Neural cell (in vitro differentiated cells): ENCODE measurements at regions not wholly inside any gene's neighbourhood (a gene's known extent, or its start where the extent isn't known, plus 50 kb on each side); places are given as distances from the start of the nearest gene placed in this dataset.

Experiments
- H2AFZ ChIP-seq: fragments of 200-600, 300-800 bp; sonication (generic), shearing (Covaris generic); 2 replicates; pipeline ENCODE4 v1.6.0; 2014; ENCODE audit warnings: low read depth, mild to moderate bottlenecking, antibody characterized with exemption, low read length, moderate library complexity
- H3F3A ChIP-seq: fragments of 200-600 bp; shearing (Covaris generic); 2 replicates; pipeline ENCODE4 v1.6.1; 2016; ENCODE audit warnings: mild to moderate bottlenecking, moderate library complexity, mixed read lengths, antibody characterized with exemption, low read length; ENCODE audit not compliant: insufficient read depth, poor library complexity, severe bottlenecking
- H3K27ac ChIP-seq: fragments of 200-600, 300-800 bp; sonication (generic), shearing (Covaris generic); 2 replicates; pipeline ENCODE4 v1.5.1; 2014; ENCODE audit warnings: mild to moderate bottlenecking, low read length, moderate library complexity
- H3K27me3 ChIP-seq: fragments of 300-800, 200-600 bp; sonication (generic), shearing (Covaris generic); 2 replicates; pipeline ENCODE4 v1.6.0; 2014; ENCODE audit warnings: mild to moderate bottlenecking, low read depth, low read length, moderate library complexity; ENCODE audit not compliant: insufficient read depth
- H3K36me3 ChIP-seq: fragments of 300-800, 200-600 bp; sonication (generic), shearing (Covaris generic); 2 replicates; pipeline ENCODE4 v1.5.1; 2014; ENCODE audit warnings: mild to moderate bottlenecking, antibody characterized with exemption, low read length, moderate library complexity; ENCODE audit not compliant: insufficient read depth
- H3K4me2 ChIP-seq: fragments of 300-800, 200-600 bp; sonication (generic), shearing (Covaris generic); 2 replicates; pipeline ENCODE4 v1.6.0; 2014; ENCODE audit warnings: mild to moderate bottlenecking, low read length
- H3K4me3 ChIP-seq: fragments of 300-800, 200-600 bp; sonication (generic), shearing (Covaris generic); 2 replicates; pipeline ENCODE4 v1.5.1; 2014; ENCODE audit warnings: mild to moderate bottlenecking, low read length, moderate library complexity
- H3K79me2 ChIP-seq: fragments of 200-600 bp; shearing (Covaris generic); replicated peaks from 2 replicates; pipeline ENCODE4 v1.6.0; 2014; ENCODE audit warnings: mild to moderate bottlenecking, low read length, moderate library complexity; ENCODE audit not compliant: insufficient read depth
- H3K9ac ChIP-seq: fragments of 300-800, 200-600 bp; sonication (generic), shearing (Covaris generic); 2 replicates; pipeline ENCODE4 v1.6.1; 2016; ENCODE audit warnings: mild to moderate bottlenecking, low read length, mixed read lengths
- H3K9me2 ChIP-seq: fragments of 200-600 bp; shearing (Covaris generic); 2 replicates; pipeline ENCODE4 v1.6.1; 2016; ENCODE audit warnings: mild to moderate bottlenecking, low read length, mixed read lengths; ENCODE audit not compliant: insufficient read depth
- H3K9me3 ChIP-seq: fragments of 200-600, 300-800 bp; sonication (generic), shearing (Covaris generic); 2 replicates; pipeline ENCODE4 v1.6.1; 2016; ENCODE audit warnings: mild to moderate bottlenecking, mixed run types, low read length, moderate library complexity, mixed read lengths
- H4K20me1 ChIP-seq: fragments of 200-600 bp; shearing (Covaris generic); 2 replicates; pipeline ENCODE4 v1.6.1; 2016; ENCODE audit warnings: mild to moderate bottlenecking, mixed run types; ENCODE audit not compliant: insufficient read depth
- EP300 ChIP-seq: fragments of 450-650 bp; conservative IDR thresholded peaks from 2 replicates; pipeline ENCODE4 v1.6.1; 2014; ENCODE audit warnings: antibody characterized with exemption, mild to moderate bottlenecking, moderate library complexity; ENCODE audit not compliant: poor library complexity, severe bottlenecking
- EZH2 ChIP-seq: fragments of 200-600, 300-800 bp; shearing (Covaris generic), sonication (generic); IDR thresholded peaks from 2 replicates; pipeline ENCODE4 v1.6.1; 2014; ENCODE audit warnings: antibody characterized with exemption, low read length, borderline replicate concordance, mild to moderate bottlenecking; ENCODE audit not compliant: insufficient read depth, poor library complexity, severe bottlenecking
- MXI1 ChIP-seq: fragments of 450-650 bp; conservative IDR thresholded peaks from 2 replicates; pipeline ENCODE4 v1.6.1; 2014; ENCODE audit warnings: antibody characterized with exemption, mild to moderate bottlenecking; ENCODE audit not compliant: poor library complexity, severe bottlenecking
- POLR2AphosphoS5 ChIP-seq: IDR thresholded peaks from 2 replicates; pipeline ENCODE4 v1.6.1; 2012
- RAD21 ChIP-seq: fragments of 450-650 bp; conservative IDR thresholded peaks from 2 replicates; pipeline ENCODE4 v1.6.1; 2014; ENCODE audit warnings: antibody characterized with exemption, mild to moderate bottlenecking, moderate library complexity
- SMC3 ChIP-seq: fragments of 450-650 bp; conservative IDR thresholded peaks from 2 replicates; pipeline ENCODE4 v1.6.1; 2014; ENCODE audit warnings: antibody characterized with exemption, mild to moderate bottlenecking, moderate library complexity; ENCODE audit not compliant: poor library complexity
- TAF1 ChIP-seq: IDR thresholded peaks from 2 replicates; pipeline ENCODE4 v1.6.1; 2012; ENCODE audit warnings: low read depth
- TF ChIP-seq, protein P1 (sequence below): fragments of 450-650 bp; IDR thresholded peaks from 2 replicates; pipeline ENCODE4 v1.5.1; 2014; ENCODE audit warnings: antibody characterized with exemption, mild to moderate bottlenecking, moderate library complexity; ENCODE audit not compliant: poor library complexity, severe bottlenecking
- TF ChIP-seq, protein P2 (sequence below): IDR thresholded peaks from 2 replicates; pipeline ENCODE4 v1.6.1; 2012; ENCODE audit warnings: borderline replicate concordance

- H3K27ac ChIP-seq, result no peak overlapping the region
- no peaks in the 10 kb centered on the region for H3K9me3 ChIP-seq
- H4K20me1 ChIP-seq, result no peaks in the 10 kb centered on the region
- H3F3A ChIP-seq, result no peaks in the 10 kb centered on the region
- H3K27me3 ChIP-seq, result no peaks in the 10 kb centered on the region
- no peak overlapping the region for H3K4me2 ChIP-seq
- H3K4me3 ChIP-seq, result no peak overlapping the region
- H3K79me2 ChIP-seq, result no peaks in the 10 kb centered on the region
- no peaks in the 10 kb centered on the region for H3K36me3 ChIP-seq
- TF ChIP-seq EZH2 (no peak), SMC3 (no peak), POLR2AphosphoS5 (no peak), RAD21 (no peak), MXI1 (no peak), TAF1 (no peak)
- TF ChIP-seq, protein P1, sequence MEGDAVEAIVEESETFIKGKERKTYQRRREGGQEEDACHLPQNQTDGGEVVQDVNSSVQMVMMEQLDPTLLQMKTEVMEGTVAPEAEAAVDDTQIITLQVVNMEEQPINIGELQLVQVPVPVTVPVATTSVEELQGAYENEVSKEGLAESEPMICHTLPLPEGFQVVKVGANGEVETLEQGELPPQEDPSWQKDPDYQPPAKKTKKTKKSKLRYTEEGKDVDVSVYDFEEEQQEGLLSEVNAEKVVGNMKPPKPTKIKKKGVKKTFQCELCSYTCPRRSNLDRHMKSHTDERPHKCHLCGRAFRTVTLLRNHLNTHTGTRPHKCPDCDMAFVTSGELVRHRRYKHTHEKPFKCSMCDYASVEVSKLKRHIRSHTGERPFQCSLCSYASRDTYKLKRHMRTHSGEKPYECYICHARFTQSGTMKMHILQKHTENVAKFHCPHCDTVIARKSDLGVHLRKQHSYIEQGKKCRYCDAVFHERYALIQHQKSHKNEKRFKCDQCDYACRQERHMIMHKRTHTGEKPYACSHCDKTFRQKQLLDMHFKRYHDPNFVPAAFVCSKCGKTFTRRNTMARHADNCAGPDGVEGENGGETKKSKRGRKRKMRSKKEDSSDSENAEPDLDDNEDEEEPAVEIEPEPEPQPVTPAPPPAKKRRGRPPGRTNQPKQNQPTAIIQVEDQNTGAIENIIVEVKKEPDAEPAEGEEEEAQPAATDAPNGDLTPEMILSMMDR, result no peak
- TF ChIP-seq, protein P2, sequence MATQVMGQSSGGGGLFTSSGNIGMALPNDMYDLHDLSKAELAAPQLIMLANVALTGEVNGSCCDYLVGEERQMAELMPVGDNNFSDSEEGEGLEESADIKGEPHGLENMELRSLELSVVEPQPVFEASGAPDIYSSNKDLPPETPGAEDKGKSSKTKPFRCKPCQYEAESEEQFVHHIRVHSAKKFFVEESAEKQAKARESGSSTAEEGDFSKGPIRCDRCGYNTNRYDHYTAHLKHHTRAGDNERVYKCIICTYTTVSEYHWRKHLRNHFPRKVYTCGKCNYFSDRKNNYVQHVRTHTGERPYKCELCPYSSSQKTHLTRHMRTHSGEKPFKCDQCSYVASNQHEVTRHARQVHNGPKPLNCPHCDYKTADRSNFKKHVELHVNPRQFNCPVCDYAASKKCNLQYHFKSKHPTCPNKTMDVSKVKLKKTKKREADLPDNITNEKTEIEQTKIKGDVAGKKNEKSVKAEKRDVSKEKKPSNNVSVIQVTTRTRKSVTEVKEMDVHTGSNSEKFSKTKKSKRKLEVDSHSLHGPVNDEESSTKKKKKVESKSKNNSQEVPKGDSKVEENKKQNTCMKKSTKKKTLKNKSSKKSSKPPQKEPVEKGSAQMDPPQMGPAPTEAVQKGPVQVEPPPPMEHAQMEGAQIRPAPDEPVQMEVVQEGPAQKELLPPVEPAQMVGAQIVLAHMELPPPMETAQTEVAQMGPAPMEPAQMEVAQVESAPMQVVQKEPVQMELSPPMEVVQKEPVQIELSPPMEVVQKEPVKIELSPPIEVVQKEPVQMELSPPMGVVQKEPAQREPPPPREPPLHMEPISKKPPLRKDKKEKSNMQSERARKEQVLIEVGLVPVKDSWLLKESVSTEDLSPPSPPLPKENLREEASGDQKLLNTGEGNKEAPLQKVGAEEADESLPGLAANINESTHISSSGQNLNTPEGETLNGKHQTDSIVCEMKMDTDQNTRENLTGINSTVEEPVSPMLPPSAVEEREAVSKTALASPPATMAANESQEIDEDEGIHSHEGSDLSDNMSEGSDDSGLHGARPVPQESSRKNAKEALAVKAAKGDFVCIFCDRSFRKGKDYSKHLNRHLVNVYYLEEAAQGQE, result no peak
- H3K9me2 ChIP-seq, result no peaks in the 10 kb centered on the region
- H3K9ac ChIP-seq, result no peak overlapping the region
- no peak overlapping the region for H2AFZ ChIP-seq
Observed at GRCh38 chr18:59768409-59768808, 71.2 kb upstream of the CCBE1 start.

DNA sequence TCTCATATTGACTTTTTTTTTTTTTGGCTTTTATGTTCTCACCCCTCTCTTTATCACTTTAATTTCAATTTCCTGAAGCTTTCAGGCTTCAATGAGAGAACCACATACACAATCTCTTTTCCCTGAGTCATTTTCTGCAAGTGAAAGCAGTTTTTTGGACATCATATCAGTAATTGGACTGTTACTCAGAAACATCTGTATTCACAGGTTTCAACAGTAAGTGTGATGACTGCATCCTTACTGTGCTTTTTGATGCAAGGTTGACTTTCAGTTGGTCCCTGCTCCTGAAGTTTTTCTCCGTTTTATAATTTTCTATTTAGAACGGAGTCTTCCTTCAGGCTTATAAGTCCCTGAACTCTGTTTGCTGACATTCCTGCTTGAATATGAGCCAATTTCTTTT is 70.5 kb upstream of the CCBE1 start:
- no peaks in the 10 kb centered on the region for H3K27me3 ChIP-seq
- no peaks in the 10 kb centered on the region for H3K36me3 ChIP-seq
- H3K4me3 ChIP-seq, result no peak overlapping the region
- no peaks in the 10 kb centered on the region for H3K79me2 ChIP-seq
- no peak overlapping the region for H3K4me2 ChIP-seq
- no peak overlapping the region for H2AFZ ChIP-seq
- TF ChIP-seq, protein P1, result no peak
- TF ChIP-seq POLR2AphosphoS5 (no peak), RAD21 (no peak), EZH2 (no peak), SMC3 (no peak), TAF1 (no peak), MXI1 (no peak), EP300 (no peak)
- TF ChIP-seq, protein P2, result no peak
- H3K9me2 ChIP-seq, result no peaks in the 10 kb centered on the region
- no peaks in the 10 kb centered on the region for H4K20me1 ChIP-seq
- no peak overlapping the region for H3K9ac ChIP-seq
- H3K27ac ChIP-seq, result no peak overlapping the region
- no peaks in the 10 kb centered on the region for H3K9me3 ChIP-seq
- no peaks in the 10 kb centered on the region for H3F3A ChIP-seq
